OCI-LY7 (cell line): ENCODE measurements at regions not wholly inside any gene's neighbourhood (a gene's known extent, or its start where the extent isn't known, plus 50 kb on each side); places are given as distances from the start of the nearest gene placed in this dataset.

ENCODE experiments used
- BruUV-seq: library from RNA; stranded (reverse); fragments of 400-500 nt; replicated peaks from 2 replicates; lab custom pipeline; 2021; lab: Mats Ljungman, UMichigan
- CTCF ChIA-PET: fragments of 300-600 bp; sonication (Branson Sonifier 250); formaldehyde crosslinking; loops from one replicate; lab custom pipeline; 2022; ENCODE audit warnings: antibody characterized with exemption; ENCODE audit not compliant: unreplicated experiment; lab: Charles Lee
- POLR2A ChIA-PET: fragments of 300-600 bp; sonication (Branson Sonifier 250); formaldehyde crosslinking; loops from one replicate; lab custom pipeline; 2022; ENCODE audit warnings: antibody characterized with exemption; lab: Charles Lee
- DNase-seq: peaks from one replicate; pipeline ENCODE4 v3.0.0-alpha.2; 2015; ENCODE audit warnings: low spot score
- H2AFZ ChIP-seq: fragments of 200-600 bp; sonication (generic), shearing (Covaris generic); 2 replicates; pipeline ENCODE4 v1.6.1; 2014; ENCODE audit warnings: mild to moderate bottlenecking, antibody characterized with exemption, low read length, moderate library complexity
- H3K27ac ChIP-seq: fragments of 200-600 bp; sonication (generic); 2 replicates; pipeline ENCODE4 v1.5.1; 2014; ENCODE audit warnings: mixed run types, low read depth, mild to moderate bottlenecking, moderate library complexity, low read length, inconsistent platforms; ENCODE audit not compliant: poor library complexity, severe bottlenecking
- H3K36me3 ChIP-seq: fragments of 200-600 bp; sonication (generic); 2 replicates; pipeline ENCODE4 v1.6.1; 2014; ENCODE audit warnings: mild to moderate bottlenecking, antibody characterized with exemption, low read length, moderate library complexity, mixed read lengths; ENCODE audit not compliant: insufficient read depth
- H3K4me1 ChIP-seq: fragments of 200-600 bp; sonication (generic); 2 replicates; pipeline ENCODE4 v1.5.1; 2014; ENCODE audit warnings: mild to moderate bottlenecking, low read length; ENCODE audit not compliant: insufficient read depth, poor library complexity, severe bottlenecking
- H3K4me2 ChIP-seq: fragments of 200-600 bp; sonication (generic); 2 replicates; pipeline ENCODE4 v1.6.1; 2014; ENCODE audit warnings: mild to moderate bottlenecking, low read length
- H3K4me3 ChIP-seq: fragments of 200-600 bp; sonication (generic); 2 replicates; pipeline ENCODE4 v1.5.1; 2014; ENCODE audit warnings: mild to moderate bottlenecking, low read depth, low read length; ENCODE audit not compliant: poor library complexity, severe bottlenecking
- H3K79me2 ChIP-seq: fragments of 200-600 bp; sonication (generic); 2 replicates; pipeline ENCODE4 v1.6.1; 2016; ENCODE audit warnings: low read depth, mild to moderate bottlenecking, low read length, moderate library complexity, mixed read lengths; ENCODE audit not compliant: insufficient read depth
- H3K9me2 ChIP-seq: fragments of 200-600 bp; sonication (generic); 2 replicates; pipeline ENCODE4 v1.6.1; 2016; ENCODE audit warnings: mild to moderate bottlenecking, low read length, mixed read lengths; ENCODE audit not compliant: insufficient read depth
- H3K9me3 ChIP-seq: fragments of 200-600 bp; sonication (generic); 2 replicates; pipeline ENCODE4 v1.6.1; 2014; ENCODE audit warnings: mild to moderate bottlenecking, mixed run types, low read length, mixed read lengths
- H4K20me1 ChIP-seq: fragments of 200-600 bp; sonication (generic); 2 replicates; pipeline ENCODE4 v1.6.1; 2014; ENCODE audit warnings: mild to moderate bottlenecking, antibody characterized with exemption, low read length, moderate library complexity, mixed read lengths; ENCODE audit not compliant: insufficient read depth
- EZH2phosphoT487 ChIP-seq: fragments of 200-600 bp; sonication (generic); IDR thresholded peaks from 2 replicates; pipeline ENCODE4 v1.6.1; 2018; ENCODE audit warnings: low read depth, borderline replicate concordance, mild to moderate bottlenecking, mixed run types, antibody characterized with exemption, low read length, moderate library complexity, mixed read lengths
- intact Hi-C: fragments of 100-400 bp; cut with micrococcal nuclease; formaldehyde crosslinking; loops from one replicate; pipeline ENCODE4 v1.10.0; 2022; ENCODE audit not compliant: unreplicated experiment
- TF ChIP-seq, protein P1 (sequence below): fragments of 200-600 bp; sonication (generic); conservative IDR thresholded peaks from 2 replicates; pipeline ENCODE4 v1.5.1; 2014; ENCODE audit warnings: mild to moderate bottlenecking, antibody characterized with exemption, low read length, moderate library complexity, mixed read lengths

GRCh38 chr1:228802386-228803220 lies 67.3 kb downstream of the RHOU start:
- Histone ChIP-seq H3K9me3 (no peaks in the 10 kb centered on the region), H3K79me2 (no peaks in the 10 kb centered on the region), H3K36me3 (no peaks in the 10 kb centered on the region), H3K9me2 (no peaks in the 10 kb centered on the region), H2AFZ (no peak overlapping the region), H3K27ac (no peak overlapping the region), H3K4me2 (no peak overlapping the region), H3K4me3 (no peak overlapping the region), H4K20me1 (no peaks in the 10 kb centered on the region), H3K4me1 (no peaks in the 10 kb centered on the region)
- CTCF ChIA-PET = no interaction called here
- no TSS peak for BruUV-seq
- TF ChIP-seq EZH2phosphoT487 = no peak
- TF ChIP-seq, protein P1, sequence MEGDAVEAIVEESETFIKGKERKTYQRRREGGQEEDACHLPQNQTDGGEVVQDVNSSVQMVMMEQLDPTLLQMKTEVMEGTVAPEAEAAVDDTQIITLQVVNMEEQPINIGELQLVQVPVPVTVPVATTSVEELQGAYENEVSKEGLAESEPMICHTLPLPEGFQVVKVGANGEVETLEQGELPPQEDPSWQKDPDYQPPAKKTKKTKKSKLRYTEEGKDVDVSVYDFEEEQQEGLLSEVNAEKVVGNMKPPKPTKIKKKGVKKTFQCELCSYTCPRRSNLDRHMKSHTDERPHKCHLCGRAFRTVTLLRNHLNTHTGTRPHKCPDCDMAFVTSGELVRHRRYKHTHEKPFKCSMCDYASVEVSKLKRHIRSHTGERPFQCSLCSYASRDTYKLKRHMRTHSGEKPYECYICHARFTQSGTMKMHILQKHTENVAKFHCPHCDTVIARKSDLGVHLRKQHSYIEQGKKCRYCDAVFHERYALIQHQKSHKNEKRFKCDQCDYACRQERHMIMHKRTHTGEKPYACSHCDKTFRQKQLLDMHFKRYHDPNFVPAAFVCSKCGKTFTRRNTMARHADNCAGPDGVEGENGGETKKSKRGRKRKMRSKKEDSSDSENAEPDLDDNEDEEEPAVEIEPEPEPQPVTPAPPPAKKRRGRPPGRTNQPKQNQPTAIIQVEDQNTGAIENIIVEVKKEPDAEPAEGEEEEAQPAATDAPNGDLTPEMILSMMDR = no peak
- DNase-seq = no peak
- POLR2A ChIA-PET = interaction anchor here (0.6 kb wide), 1 partner anchor 1231 kb away, joined by 3 read pairs; no protein-coding TSS in a partner anchor
- intact Hi-C loops = no loop called here

GRCh38 chr1:228803421-228803820 lies 68.1 kb downstream of the RHOU start:
- Histone ChIP-seq H3K4me2 (no peak overlapping the region), H3K9me3 (no peaks in the 10 kb centered on the region), H3K79me2 (no peaks in the 10 kb centered on the region), H3K36me3 (no peaks in the 10 kb centered on the region), H4K20me1 (no peaks in the 10 kb centered on the region), H3K4me1 (no peaks in the 10 kb centered on the region), H3K27ac (no peak overlapping the region), H2AFZ (no peak overlapping the region), H3K4me3 (no peak overlapping the region), H3K9me2 (no peaks in the 10 kb centered on the region)
- CTCF ChIA-PET = no interaction called here
- DNase-seq = no peak
- POLR2A ChIA-PET = interaction anchor here (0.9 kb wide), 1 partner anchor 358 kb away, joined by 3 read pairs; no protein-coding TSS in a partner anchor
- intact Hi-C loops = no loop called here
- BruUV-seq = no TSS peak
- no peak for TF ChIP-seq EZH2phosphoT487
- TF ChIP-seq, protein P1 = no peak

GRCh38 chr1:228804173-228804572 lies 68.9 kb downstream of the RHOU start:
- CTCF ChIA-PET = no interaction called here
- intact Hi-C loops = no loop called here
- no peaks in the 10 kb centered on the region for H3K79me2 ChIP-seq
- no peaks in the 10 kb centered on the region for H4K20me1 ChIP-seq
- no peak overlapping the region for H2AFZ ChIP-seq
- POLR2A ChIA-PET = interaction anchor here (0.9 kb wide), 1 partner anchor 357 kb away, joined by 3 read pairs; no protein-coding TSS in a partner anchor
- no peaks in the 10 kb centered on the region for H3K36me3 ChIP-seq
- no peaks in the 10 kb centered on the region for H3K9me2 ChIP-seq
- DNase-seq = no peak
- H3K4me2 ChIP-seq = no peak overlapping the region
- no peak overlapping the region for H3K4me3 ChIP-seq
- H3K27ac ChIP-seq = no peak overlapping the region
- H3K4me1 ChIP-seq = no peaks in the 10 kb centered on the region
- no TSS peak for BruUV-seq
- H3K9me3 ChIP-seq = no peaks in the 10 kb centered on the region
- TF ChIP-seq, protein P1 = no peak
- TF ChIP-seq EZH2phosphoT487 = no peak
